ENCODE measurements at regions not wholly inside any gene's neighbourhood (a gene's known extent, or its start where the extent isn't known, plus 50 kb on each side); places are given as distances from the start of the nearest gene placed in this dataset.

DNA sequence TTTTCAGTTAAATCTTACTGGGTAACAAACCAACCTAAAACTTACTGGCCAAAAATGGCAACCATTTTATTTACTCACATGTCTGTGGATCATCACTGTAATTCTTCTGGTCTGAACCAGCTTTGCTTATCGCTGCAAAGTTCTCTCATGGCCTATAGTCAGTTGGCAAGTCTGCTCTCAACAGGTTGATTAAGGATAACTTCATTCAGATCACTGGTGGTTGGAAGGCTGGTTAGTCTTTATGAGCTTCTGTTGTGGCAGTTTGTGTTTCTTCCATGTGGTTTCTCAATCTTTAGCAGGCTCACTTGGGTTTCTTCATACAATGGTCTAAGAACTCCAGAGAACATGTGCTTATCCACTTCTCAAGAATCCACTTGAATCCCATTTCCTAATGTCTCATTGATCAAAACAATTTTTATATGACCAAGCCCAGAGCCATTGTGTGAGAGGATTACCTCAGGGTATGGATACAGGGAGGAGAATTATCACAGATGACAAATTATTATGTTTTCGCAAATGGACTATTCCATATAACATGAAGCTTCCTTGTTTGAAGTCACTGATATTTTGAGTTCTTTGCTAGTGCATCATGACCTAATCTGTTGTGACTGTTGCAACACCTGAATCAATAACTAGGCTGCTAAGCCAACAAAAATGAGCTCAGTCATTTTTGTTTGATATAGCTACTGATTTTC is 155.4 kb upstream of the BMP2 start:
- 96% methylated on average over 2 of the region's 2 CpGs for WGBS (ENCODE audit: insufficient coverage)
- Mint-ChIP-seq H3K4me3 (peak overlapping the region; percentile 37), H3K36me3 (no peaks in the 10 kb centered on the region)

DNA sequence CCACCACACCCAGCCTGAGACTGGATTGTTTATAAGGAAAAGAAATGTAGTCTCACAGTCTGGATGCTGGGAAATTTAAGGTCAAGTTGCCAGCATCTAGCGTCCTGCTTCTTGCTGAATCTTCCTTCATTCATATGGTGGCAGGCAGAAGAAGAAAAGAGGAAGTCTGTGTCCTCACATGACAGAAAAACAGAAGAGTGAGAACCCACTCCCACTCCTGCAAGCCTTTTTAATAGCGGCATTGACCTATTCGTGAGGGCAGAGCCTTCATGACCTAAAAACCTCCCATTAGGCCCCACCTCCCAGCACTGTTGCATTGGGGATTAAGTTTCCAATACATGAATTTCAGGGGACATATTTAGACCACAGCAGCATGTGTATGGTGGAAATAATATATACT is 160.8 kb upstream of the BMP2 start:
- Histone ChIP-seq H3K27ac (ENCODE audit: low read length) (no peak overlapping the region), H3K27me3 (ENCODE audit: control insufficient read depth, insufficient read depth, low read length) (no peaks in the 10 kb centered on the region), H3K4me3 (ENCODE audit: low read length) (no peak overlapping the region), H3K36me3 (ENCODE audit: control insufficient read depth, insufficient read depth, low read length) (no peaks in the 10 kb centered on the region), H3K9me3 (ENCODE audit: control insufficient read depth, insufficient read depth, low read length) (no peaks in the 10 kb centered on the region), H3K4me1 (ENCODE audit: control insufficient read depth, insufficient read depth, low read length) (no peaks in the 10 kb centered on the region)
- H3K36me3 Mint-ChIP-seq: no peaks in the 10 kb centered on the region
- no peak overlapping the region for H3K4me3 Mint-ChIP-seq
- DNase-seq: no peak
- no peak for ATAC-seq
- H3K9me3 Mint-ChIP-seq: peaks cover 0 to under 1% of the 10 kb centered on the region in 2 donors
- no peak overlapping the region for H3K27ac Mint-ChIP-seq
- H3K27me3 Mint-ChIP-seq (ENCODE audit: low read depth in 2 of 2): peaks cover 0 to 3% of the 10 kb centered on the region in 2 donors
- H3K4me1 Mint-ChIP-seq: peaks cover 1 to 2% of the 10 kb centered on the region in 2 donors
- intact Hi-C loops (cut with micrococcal nuclease): no loop called here
- TF ChIP-seq, protein P1, sequence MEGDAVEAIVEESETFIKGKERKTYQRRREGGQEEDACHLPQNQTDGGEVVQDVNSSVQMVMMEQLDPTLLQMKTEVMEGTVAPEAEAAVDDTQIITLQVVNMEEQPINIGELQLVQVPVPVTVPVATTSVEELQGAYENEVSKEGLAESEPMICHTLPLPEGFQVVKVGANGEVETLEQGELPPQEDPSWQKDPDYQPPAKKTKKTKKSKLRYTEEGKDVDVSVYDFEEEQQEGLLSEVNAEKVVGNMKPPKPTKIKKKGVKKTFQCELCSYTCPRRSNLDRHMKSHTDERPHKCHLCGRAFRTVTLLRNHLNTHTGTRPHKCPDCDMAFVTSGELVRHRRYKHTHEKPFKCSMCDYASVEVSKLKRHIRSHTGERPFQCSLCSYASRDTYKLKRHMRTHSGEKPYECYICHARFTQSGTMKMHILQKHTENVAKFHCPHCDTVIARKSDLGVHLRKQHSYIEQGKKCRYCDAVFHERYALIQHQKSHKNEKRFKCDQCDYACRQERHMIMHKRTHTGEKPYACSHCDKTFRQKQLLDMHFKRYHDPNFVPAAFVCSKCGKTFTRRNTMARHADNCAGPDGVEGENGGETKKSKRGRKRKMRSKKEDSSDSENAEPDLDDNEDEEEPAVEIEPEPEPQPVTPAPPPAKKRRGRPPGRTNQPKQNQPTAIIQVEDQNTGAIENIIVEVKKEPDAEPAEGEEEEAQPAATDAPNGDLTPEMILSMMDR (IDR thresholded peaks at IDR 0.05): no peak
- 69% methylated on average over 3 of the region's 3 CpGs for WGBS (ENCODE audit: insufficient coverage)

More for the DNA sequence above, 155.4 kb upstream of the BMP2 start:
- Histone ChIP-seq H3K9me3 (ENCODE audit: control insufficient read depth, insufficient read depth, low read length) (no peaks in the 10 kb centered on the region), H3K4me1 (ENCODE audit: control insufficient read depth, insufficient read depth, low read length) (peaks cover 8% of the 10 kb centered on the region), H3K27me3 (ENCODE audit: control insufficient read depth, insufficient read depth, low read length) (no peaks in the 10 kb centered on the region), H3K4me3 (ENCODE audit: low read length) (no peak overlapping the region), H3K36me3 (ENCODE audit: control insufficient read depth, insufficient read depth, low read length) (no peaks in the 10 kb centered on the region), H3K27ac (ENCODE audit: low read length) (peak overlapping the region; percentile 27)
- Mint-ChIP-seq H3K27ac (peak overlapping the region; percentile 63 to 75), H3K9me3 (peaks cover 3 to 4% of the 10 kb centered on the region in 2 donors), H3K27me3 (ENCODE audit: low read depth in 2 of 2) (peaks cover 0 to 3% of the 10 kb centered on the region in 2 donors), H3K4me1 (peaks cover 25 to 28% of the 10 kb centered on the region in 2 donors)
- DNase-seq (no peak), ATAC-seq (no peak)
- intact Hi-C loops (cut with micrococcal nuclease): no loop called here
- TF ChIP-seq, protein P1 (IDR thresholded peaks at IDR 0.05): no peak

DNA sequence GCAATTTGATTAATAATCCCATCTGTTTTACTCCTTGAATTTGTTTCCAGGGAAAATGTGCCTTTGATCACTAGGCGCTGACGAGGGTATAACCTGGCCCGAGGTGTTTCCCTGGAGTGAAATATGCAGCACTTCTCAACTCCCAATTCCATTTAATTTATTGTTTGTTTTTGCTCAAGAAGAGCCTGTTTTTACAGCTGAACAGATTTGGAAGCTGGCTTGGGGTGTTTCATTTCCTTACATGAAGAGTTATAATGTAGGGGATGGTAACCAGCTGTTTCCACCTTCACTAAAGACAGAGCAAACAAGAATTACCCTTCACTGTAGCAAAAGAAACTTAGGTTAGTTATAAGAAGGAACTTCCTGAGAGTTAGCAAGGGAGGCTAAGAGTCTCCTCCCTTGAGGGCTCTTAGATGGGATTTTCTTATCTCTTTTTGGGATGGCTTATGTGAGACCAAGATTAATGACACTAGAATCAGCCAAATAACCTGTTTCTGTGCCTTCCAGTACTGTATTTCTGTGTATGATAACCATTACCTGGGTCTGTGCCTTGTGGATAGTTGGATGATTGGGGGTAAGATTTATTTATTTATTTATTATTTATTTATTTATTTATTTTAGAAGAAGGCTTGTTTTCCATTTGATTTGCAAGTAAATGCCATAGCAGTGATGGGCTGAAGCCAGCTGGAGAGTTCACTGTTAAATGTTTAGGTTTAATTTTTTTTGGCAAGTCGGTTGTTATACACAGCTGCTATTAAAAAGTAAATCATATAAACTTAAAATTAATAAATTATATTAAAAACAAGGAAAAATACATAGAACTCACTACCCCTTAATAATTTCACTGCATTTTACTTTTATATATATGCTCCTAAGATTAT is 162.2 kb upstream of the BMP2 start:
- 89% methylated on average over 3 of the region's 4 CpGs for WGBS (ENCODE audit: insufficient coverage)

More for the DNA sequence above, 162.2 kb upstream of the BMP2 start:
- Histone ChIP-seq H3K36me3 (ENCODE audit: control insufficient read depth, insufficient read depth, low read length) (no peaks in the 10 kb centered on the region), H3K4me3 (ENCODE audit: low read length) (no peak overlapping the region), H3K9me3 (ENCODE audit: control insufficient read depth, insufficient read depth, low read length) (no peaks in the 10 kb centered on the region), H3K4me1 (ENCODE audit: control insufficient read depth, insufficient read depth, low read length) (peaks cover 5% of the 10 kb centered on the region), H3K27me3 (ENCODE audit: control insufficient read depth, insufficient read depth, low read length) (no peaks in the 10 kb centered on the region), H3K27ac (ENCODE audit: low read length) (no peak overlapping the region)
- TF ChIP-seq, protein P1 (IDR thresholded peaks at IDR 0.05): no peak
- H3K27me3 Mint-ChIP-seq (ENCODE audit: low read depth in 2 of 2): peaks cover 0 to 3% of the 10 kb centered on the region in 2 donors
- intact Hi-C loops (cut with micrococcal nuclease): no loop called here
- no peak for ATAC-seq
- H3K9me3 Mint-ChIP-seq: no peaks in the 10 kb centered on the region
- peaks cover 7% of the 10 kb centered on the region in 2 donors for H3K4me1 Mint-ChIP-seq
- no peaks in the 10 kb centered on the region for H3K36me3 Mint-ChIP-seq
- H3K27ac Mint-ChIP-seq: no peak overlapping the region
- DNase-seq: no peak
- H3K4me3 Mint-ChIP-seq: no peak overlapping the region

Data from natural killer cell (primary cell).